Endothelial cell of umbilical vein (primary cell): ENCODE measurements at regions not wholly inside any gene's neighbourhood (a gene's known extent, or its start where the extent isn't known, plus 50 kb on each side); places are given as distances from the start of the nearest gene placed in this dataset.

Experiments used
- BruUV-seq: library from RNA; stranded (reverse); fragments of 400-500 nt; replicated peaks from 2 replicates; lab custom pipeline; 2021; lab: Mats Ljungman, UMichigan
- CTCF ChIA-PET: fragments of 300-600, 350-600 bp; sonication (Branson Sonifier 250); formaldehyde crosslinking; loops from one replicate; lab custom pipeline; 2021; ENCODE audit warnings: antibody characterized with exemption, inconsistent platforms; lab: Charles Lee
- POLR2A ChIA-PET: fragments of 300-600, 350-600 bp; sonication (Branson Sonifier 250); formaldehyde crosslinking; loops from one replicate; lab custom pipeline; 2021; ENCODE audit warnings: antibody characterized with exemption, inconsistent platforms; lab: Charles Lee
- DNase-seq: peaks from one replicate; pipeline ENCODE4 v3.0.0-alpha.2; 2011; ENCODE audit warnings: low read depth, low spot score
- FAIRE-seq: peaks from 2 replicates; lab custom pipeline; 2011; peaks lifted over from hg19 to GRCh38; lab: Jason Lieb, UNC
- H2AFZ ChIP-seq: 2 replicates; pipeline ENCODE4 v1.6.0; 2012; ENCODE audit warnings: low read depth, low read length, control low read depth, inconsistent platforms
- H3K27ac ChIP-seq: 2 replicates; pipeline ENCODE4 v1.5.1; 2011; ENCODE audit warnings: low read depth, mild to moderate bottlenecking, control low read depth, low read length, moderate library complexity; ENCODE audit not compliant: insufficient read depth
- H3K27me3 ChIP-seq, 2 experiments: 2 replicates each; pipeline versions ENCODE4 v1.6.0 to v1.6.1; 2011; ENCODE audit warnings: low read length in 2 of 2, mixed read lengths in 1 of 2; ENCODE audit not compliant: control insufficient read depth in 2 of 2, insufficient read depth in 2 of 2
- H3K36me3 ChIP-seq, 2 experiments: 2 replicates in 1 of 2; 3 replicates in 1 of 2; pipeline ENCODE4 v1.5.1; 2011; ENCODE audit warnings: low read length in 2 of 2, mild to moderate bottlenecking in 1 of 2, moderate library complexity in 1 of 2; ENCODE audit not compliant: control insufficient read depth in 2 of 2, insufficient read depth in 2 of 2; ENCODE audit errors: extremely low read depth in 1 of 2
- H3K4me1 ChIP-seq: 3 replicates; pipeline ENCODE4 v1.5.1; 2011; ENCODE audit warnings: mild to moderate bottlenecking, low read length; ENCODE audit not compliant: control insufficient read depth, insufficient read depth; ENCODE audit errors: extremely low read depth
- H3K4me2 ChIP-seq: 2 replicates; pipeline ENCODE4 v1.6.1; 2011; ENCODE audit warnings: low read length, control low read depth, mixed read lengths; ENCODE audit not compliant: insufficient read depth
- H3K4me3 ChIP-seq, 3 experiments: fragments of 200-600 bp in 1 of 3; sonication (generic), shearing (Covaris generic) in 1 of 3; replicated peaks in 1 of 3; 2 replicates each; pipeline ENCODE4 v1.5.1; 2011 to 2016; ENCODE audit warnings: control low read depth in 3 of 3, low read length in 3 of 3, mild to moderate bottlenecking in 2 of 3, inconsistent platforms in 1 of 3, low read depth in 1 of 3, moderate library complexity in 1 of 3; ENCODE audit not compliant: insufficient read depth in 1 of 3
- H3K79me2 ChIP-seq: 2 replicates; pipeline ENCODE4 v1.6.0; 2012; ENCODE audit warnings: low read length, inconsistent platforms; ENCODE audit not compliant: control insufficient read depth, insufficient read depth
- H3K9ac ChIP-seq: replicated peaks from 2 replicates; pipeline ENCODE3; 2011; ENCODE audit warnings: low read length, control low read depth; ENCODE audit not compliant: insufficient read depth; ENCODE audit errors: extremely low read depth
- H3K9me1 ChIP-seq: replicated peaks from 3 replicates; pipeline ENCODE4 v1.6.0; 2011; ENCODE audit warnings: mild to moderate bottlenecking, low read length; ENCODE audit not compliant: control insufficient read depth, insufficient read depth; ENCODE audit errors: extremely low read depth
- H3K9me3 ChIP-seq: replicated peaks from 2 replicates; pipeline ENCODE4 v1.5.1; 2012; ENCODE audit warnings: low read length, inconsistent platforms; ENCODE audit not compliant: control insufficient read depth, insufficient read depth
- H4K20me1 ChIP-seq: replicated peaks from 2 replicates; pipeline ENCODE3; 2011; ENCODE audit warnings: mild to moderate bottlenecking, low read length; ENCODE audit not compliant: control insufficient read depth, insufficient read depth; ENCODE audit errors: extremely low read depth
- CTCF ChIP-seq, 2 donors: IDR thresholded peaks; 1 replicate in 1 of 2; 2 replicates in 1 of 2; pipeline ENCODE4 v1.5.1; 2011; ENCODE audit warnings: low read length in 2 of 2, mild to moderate bottlenecking in 2 of 2, moderate library complexity in 2 of 2, control low read depth in 1 of 2, inconsistent platforms in 1 of 2, low read depth in 1 of 2; ENCODE audit not compliant: insufficient read depth in 1 of 2; ENCODE audit errors: extremely low read depth in 1 of 2
- FOS ChIP-seq: IDR thresholded peaks from 2 replicates; pipeline ENCODE4 v1.6.1; 2011; ENCODE audit warnings: mild to moderate bottlenecking, low read length, moderate library complexity, borderline replicate concordance; ENCODE audit not compliant: insufficient read depth
- GATA2 ChIP-seq: IDR thresholded peaks from 2 replicates; pipeline ENCODE4 v1.7.0; 2011; ENCODE audit warnings: low read depth, mild to moderate bottlenecking, moderate library complexity, mixed read lengths, low read length; ENCODE audit not compliant: insufficient read length, insufficient read depth
- MAX ChIP-seq: IDR thresholded peaks from 2 replicates; pipeline ENCODE4 v1.6.1; 2011; ENCODE audit not compliant: insufficient read depth, insufficient read length
- MYC ChIP-seq: IDR thresholded peaks from one replicate; pipeline ENCODE4 v1.6.1; 2011; ENCODE audit warnings: mild to moderate bottlenecking, low read depth, low read length
- POLR2A ChIP-seq: IDR thresholded peaks from 2 replicates; pipeline ENCODE4 v1.6.1; 2012; ENCODE audit warnings: low read depth, mild to moderate bottlenecking, control low read depth, low read length
- POLR2AphosphoS5 ChIP-seq: IDR thresholded peaks from 2 replicates; pipeline ENCODE4 v1.6.1; 2012; ENCODE audit warnings: low read depth, mild to moderate bottlenecking, control low read depth, low read length, moderate library complexity; ENCODE audit not compliant: insufficient read depth
- dilution Hi-C: fragments of 300-500 bp; cut with MboI; formaldehyde crosslinking; loops from one replicate; pipeline ENCODE4 v1.15.0; 2019; ENCODE audit warnings: low sequenced_read_pairs; ENCODE audit not compliant: extremely low pct_ligation_motif_present
- intact Hi-C: fragments of 100-400 bp; cut with micrococcal nuclease; formaldehyde crosslinking; loops from one replicate; pipeline ENCODE4 v1.10.0; 2022

GRCh38 chr3:168820810-168821415 lies 725.2 kb upstream of the GOLIM4 start:
- FAIRE-seq (no peak), DNase-seq (no peak)
- no peak overlapping the region for H3K27ac ChIP-seq
- POLR2A ChIA-PET = no interaction called here
- H3K27me3 ChIP-seq = peaks cover 3 to 14% of the 10 kb centered on the region in 2 experiments
- no peak overlapping the region for H3K4me2 ChIP-seq
- no peak overlapping the region for H2AFZ ChIP-seq
- H4K20me1 ChIP-seq = no peaks in the 10 kb centered on the region
- H3K9ac ChIP-seq = no peak overlapping the region
- H3K9me3 ChIP-seq = no peaks in the 10 kb centered on the region
- CTCF ChIA-PET = no interaction called here
- BruUV-seq = no TSS peak
- no peaks in the 10 kb centered on the region for H3K36me3 ChIP-seq
- no peak overlapping the region for H3K4me3 ChIP-seq
- H3K79me2 ChIP-seq = no peaks in the 10 kb centered on the region
- dilution Hi-C loops (no loop called here), intact Hi-C loops (no loop called here)
- TF ChIP-seq POLR2AphosphoS5 = no peak
- no peak for TF ChIP-seq MYC
- no peak for TF ChIP-seq MAX
- no peak for TF ChIP-seq CTCF (IDR thresholded peaks at IDR 0.05; ENCODE audit: extremely low read depth in 1 of 2, insufficient read depth in 1 of 2, low read depth in 1 of 2, low read length in 2 of 2)
- TF ChIP-seq FOS = no peak
- no peak for TF ChIP-seq POLR2A
- TF ChIP-seq GATA2 = no peak
- H3K4me1 ChIP-seq = no peaks in the 10 kb centered on the region
- no peaks in the 10 kb centered on the region for H3K9me1 ChIP-seq
